ENCODE measurements at regions not wholly inside any gene's neighbourhood (a gene's known extent, or its start where the extent isn't known, plus 50 kb on each side); places are given as distances from the start of the nearest gene placed in this dataset.
"Not testable (repeated sequence)": the region's sequence is repeated elsewhere in the genome, so short reads cannot be mapped to it uniquely, and the experiment has no call there.

DNA sequence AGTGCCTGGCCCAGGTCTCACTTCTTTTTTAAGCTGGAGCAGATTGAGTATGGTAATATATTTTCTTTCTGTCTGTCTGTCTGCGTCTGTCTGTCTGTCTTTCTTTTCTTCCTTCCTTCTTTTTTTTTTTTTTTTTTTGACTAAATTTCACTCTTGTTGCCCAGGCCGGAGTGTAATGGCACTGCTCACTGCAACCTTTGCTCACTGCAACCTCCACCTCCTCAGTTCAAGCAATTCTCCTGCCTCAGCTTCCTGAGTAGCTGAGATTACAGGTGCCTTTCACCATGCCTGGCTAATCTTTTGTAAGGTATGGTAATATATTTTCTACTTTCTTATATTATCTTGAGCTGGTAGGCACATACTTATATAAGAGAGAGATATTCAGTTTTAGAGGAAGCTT is 196.3 kb upstream of the MARCKS start:
- in situ Hi-C loops (cut with HindIII; ENCODE audit: low sequenced_read_pairs) = loop anchor here (10.0 kb wide), 1 partner anchor 64 kb away; no protein-coding TSS in a partner anchor

DNA sequence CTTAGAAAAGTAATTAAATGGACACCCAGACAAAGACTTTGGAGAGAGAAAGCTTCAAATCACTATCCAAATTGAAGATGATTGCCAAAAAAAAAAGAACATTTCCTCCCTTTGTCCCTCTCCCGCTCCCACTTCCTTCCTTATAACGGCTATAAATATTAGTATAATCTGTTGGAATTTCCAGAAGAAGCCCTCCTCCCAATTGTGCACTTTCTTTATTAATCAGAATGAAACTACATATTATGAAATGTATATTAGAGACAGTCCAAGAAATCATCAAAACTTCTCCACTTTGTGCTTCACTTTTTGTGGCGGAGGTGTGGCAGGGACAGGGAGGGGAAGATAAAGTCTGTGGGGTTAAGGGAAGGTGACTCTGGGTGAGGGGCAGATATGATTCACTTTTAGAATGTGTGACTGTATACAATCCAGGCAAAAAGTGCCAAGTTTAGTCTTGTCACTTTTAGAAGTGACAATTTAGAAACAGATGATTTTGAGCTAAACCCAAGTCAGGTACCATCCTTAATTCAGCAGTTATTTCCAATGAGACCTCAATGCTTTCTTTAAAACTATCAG is 195.0 kb upstream of the MARCKS start:
- in situ Hi-C loops (cut with HindIII; ENCODE audit: low sequenced_read_pairs) = loop anchor here (10.0 kb wide), 1 partner anchor 63 kb away; no protein-coding TSS in a partner anchor

DNA sequence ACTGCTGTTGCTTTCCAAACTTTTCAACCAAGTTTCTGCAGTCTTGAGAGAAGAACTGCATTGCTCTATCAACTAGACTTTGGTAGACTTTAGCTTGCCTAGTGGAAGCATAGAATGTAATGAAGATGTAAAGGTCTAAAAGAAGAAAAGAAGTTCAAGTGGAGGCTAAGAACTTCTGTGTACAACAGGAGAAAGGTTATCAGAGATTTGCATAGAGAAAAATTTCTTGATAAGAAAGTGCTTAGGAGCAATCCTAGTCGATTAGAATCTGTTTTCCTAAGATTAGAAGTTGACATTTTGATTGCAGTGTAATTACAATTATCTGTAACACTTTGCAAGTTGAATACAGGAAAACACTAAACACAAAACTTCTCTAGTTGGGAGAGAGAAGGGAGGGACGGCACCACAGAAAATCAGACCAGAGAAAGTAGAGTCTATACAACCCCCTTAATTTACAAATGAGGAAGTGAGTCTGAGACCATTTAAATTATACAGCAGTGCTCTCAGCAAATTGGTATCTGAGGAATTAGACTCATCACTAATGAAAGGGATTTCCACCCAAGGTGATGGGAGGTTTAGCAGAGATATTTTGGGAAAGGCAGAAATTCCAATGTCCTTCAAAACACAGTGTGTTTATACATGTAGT is 194.3 kb upstream of the MARCKS start:
- in situ Hi-C loops (cut with HindIII; ENCODE audit: low sequenced_read_pairs) = loop anchor here (10.0 kb wide), 1 partner anchor 62 kb away; no protein-coding TSS in a partner anchor

DNA sequence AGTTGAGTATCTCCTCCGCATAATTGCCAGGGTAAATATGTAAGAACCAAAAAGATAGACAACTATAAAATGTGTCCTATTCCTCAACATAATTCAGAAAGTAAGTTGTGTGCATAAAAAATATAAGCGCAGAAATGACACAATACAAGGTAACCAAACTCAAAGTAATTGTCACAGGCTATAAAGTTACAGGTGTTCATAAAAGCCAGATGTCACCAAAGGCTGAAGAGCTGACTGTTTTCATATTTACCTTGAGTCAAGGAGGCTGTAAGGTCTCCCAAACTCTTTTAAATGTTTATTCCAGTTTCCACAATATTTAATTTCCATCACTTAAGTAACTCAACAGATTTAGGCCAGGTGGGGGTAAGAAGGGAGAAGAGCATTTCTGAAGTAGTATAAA is 192.2 kb upstream of the MARCKS start:
- in situ Hi-C loops (cut with HindIII; ENCODE audit: low sequenced_read_pairs) = loop anchor here (10.0 kb wide), 1 partner anchor 60 kb away; no protein-coding TSS in a partner anchor

DNA sequence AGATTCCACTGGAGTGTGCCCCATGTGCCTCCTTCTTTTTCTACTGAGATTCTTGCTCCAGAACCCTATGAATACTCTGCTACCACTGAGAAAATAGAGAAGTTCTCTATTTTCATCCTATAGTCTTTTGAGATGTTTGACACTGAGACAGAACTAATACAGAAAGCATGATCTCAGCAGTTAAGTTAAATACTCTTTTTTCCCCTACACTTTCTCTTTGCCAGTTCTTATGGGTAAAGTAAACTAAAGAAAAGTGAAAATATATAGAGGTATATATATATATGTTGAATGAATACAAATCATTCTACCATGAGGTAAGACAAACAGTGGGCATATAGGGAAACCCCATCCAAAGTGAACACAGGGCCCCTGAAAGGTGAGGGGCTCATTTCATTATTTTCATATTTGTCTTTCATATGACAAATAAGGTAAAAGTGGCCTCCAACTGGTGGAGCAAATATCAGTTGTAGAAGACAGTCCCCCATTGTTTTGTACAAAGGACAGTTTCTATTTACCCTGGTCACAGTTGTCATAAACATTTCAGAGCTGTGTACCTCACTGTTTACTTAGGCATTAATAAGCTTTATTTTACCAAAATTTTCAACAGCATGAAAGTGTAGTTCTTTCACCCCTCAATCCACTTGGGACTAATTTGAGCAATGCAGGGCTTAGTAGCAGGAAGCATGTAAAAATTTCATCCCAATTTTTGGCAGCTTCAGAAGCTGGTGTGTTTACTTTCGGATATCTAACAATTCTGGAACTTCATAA is 188.3 kb upstream of the MARCKS start:
- in situ Hi-C loops (cut with HindIII; ENCODE audit: low sequenced_read_pairs) = loop anchor here (10.0 kb wide), 1 partner anchor 56 kb away; no protein-coding TSS in a partner anchor

DNA sequence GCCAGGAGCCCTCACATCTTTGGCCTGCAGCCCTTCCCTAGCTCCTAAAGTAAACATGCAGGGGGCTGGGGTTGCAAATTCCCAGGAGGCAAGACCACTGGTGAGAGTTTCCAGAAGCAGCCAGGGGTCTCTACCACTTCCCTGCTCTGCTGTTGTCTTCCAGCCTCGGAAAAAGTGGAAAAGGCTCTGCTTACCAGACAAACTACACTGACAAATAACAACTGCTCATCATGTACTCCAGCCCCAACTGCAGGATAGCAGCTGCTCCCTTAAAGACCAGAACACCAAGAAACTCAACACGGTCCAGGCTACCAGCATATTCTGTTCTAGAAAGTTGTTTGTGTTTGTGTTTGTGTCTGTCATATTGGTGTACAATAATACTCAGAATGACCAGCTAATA is 187.5 kb upstream of the MARCKS start:
- in situ Hi-C loops (cut with HindIII; ENCODE audit: low sequenced_read_pairs) = loop anchor here (10.0 kb wide), 1 partner anchor 55 kb away; no protein-coding TSS in a partner anchor

DNA sequence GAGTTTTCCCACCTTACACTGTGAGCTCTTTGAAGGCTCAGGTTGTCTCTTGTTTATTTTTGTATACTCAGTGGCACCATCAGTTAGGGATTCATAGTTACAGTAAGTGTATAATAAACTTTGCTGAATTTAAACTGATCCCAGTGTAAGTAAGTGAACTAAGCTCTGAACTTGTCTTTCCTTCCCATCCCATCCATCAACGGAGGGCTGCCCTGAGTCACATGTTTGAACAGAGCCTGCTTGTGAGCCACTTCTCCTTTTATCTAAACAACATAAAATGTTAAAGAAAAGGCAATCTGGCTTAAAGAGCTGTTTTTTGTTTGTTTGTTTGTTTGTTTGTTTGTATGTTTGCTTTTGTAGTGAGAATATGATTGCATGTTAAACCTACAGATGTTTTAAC is 185.7 kb upstream of the MARCKS start:
- in situ Hi-C loops (cut with HindIII; ENCODE audit: low sequenced_read_pairs) = no loop called here

DNA sequence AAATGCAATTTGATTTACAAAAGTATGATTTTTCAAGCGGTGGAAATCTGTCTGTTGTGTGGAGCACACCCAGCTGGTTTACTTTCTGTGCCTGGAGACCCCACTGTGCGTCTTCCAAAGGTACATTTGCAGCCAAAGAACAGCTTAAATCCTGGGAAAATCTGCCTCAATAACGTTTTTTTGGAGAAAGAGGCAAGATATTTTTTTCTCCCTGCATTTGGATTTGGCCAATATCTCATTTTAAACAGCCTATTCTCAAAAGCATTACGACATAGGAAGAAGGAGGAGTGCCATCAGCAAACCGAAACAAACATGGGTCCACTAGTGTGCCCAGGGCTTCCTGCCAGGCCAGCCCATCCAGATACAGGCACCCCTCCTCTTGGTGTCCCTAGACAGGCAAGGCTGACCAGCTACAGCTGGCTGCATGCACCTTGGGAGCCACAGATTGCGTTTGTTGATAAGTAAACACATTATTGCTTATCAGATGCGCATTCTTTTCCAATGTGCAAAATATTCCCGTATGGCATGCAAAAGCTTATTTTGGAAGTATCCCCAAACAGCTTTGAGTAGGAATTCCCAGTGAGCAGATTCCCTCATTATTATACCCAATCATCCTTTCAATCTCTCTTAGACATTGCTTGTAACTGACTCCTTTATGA is 184.5 kb upstream of the MARCKS start:
- in situ Hi-C loops (cut with HindIII; ENCODE audit: low sequenced_read_pairs) = no loop called here

DNA sequence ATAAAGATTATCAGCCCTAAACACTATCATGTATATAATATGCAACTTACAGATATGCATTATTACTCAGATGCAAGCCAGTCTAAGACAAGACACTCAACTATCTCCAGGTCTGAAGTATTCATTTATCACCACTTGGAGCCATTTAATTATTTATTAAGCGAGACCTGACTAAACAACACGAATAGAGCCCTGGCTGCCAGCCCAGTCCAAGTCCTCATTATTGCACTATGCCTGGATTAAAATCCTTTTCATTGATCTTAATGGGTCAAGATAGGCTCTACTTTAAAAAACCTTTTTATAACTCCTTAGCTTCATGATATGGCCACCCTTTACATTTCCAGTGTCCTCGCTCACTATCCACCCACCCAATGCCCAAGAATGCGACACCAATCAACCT is 183.1 kb upstream of the MARCKS start:
- in situ Hi-C loops (cut with HindIII; ENCODE audit: low sequenced_read_pairs) = no loop called here

DNA sequence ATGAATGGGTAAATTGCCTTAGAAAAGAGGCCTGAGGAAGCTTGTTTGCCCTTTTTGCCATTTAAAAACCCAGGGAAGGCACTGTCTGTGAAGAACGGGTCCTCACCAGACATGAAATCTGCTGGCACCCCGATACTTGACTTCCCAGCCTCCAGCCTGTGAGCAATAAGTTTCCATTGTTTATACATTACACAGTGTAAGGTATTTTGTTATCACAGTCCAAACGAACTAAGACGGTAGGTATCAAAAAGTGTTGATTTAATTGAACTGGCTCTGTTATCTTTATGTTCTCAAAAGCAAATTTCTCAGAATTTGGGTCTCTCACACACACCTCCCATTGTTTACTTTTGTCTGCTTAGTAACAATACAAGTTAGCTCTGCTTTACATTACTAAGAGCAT is 181.1 kb upstream of the MARCKS start:
- in situ Hi-C loops (cut with HindIII; ENCODE audit: low sequenced_read_pairs) = no loop called here

DNA sequence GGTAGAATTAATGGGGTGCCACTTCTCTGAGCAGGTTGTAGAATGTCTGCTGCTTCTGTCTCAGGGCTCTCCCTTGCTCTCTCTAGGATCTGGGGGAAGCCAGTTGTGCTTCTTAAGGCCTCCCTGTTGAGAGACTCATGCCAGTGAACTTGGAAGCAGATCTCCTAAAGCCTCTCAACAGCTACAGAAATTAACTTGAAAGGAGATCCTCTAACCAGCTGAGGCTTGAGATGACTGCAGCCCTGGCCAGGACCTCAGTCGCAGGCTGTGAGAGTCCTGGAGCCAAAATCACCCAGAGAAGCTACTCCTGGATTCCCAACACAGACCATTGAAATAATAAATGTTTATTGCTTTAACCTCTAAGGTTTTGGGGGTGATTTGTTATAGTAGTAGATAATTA is 180.2 kb upstream of the MARCKS start:
- in situ Hi-C loops (cut with HindIII; ENCODE audit: low sequenced_read_pairs) = no loop called here

DNA sequence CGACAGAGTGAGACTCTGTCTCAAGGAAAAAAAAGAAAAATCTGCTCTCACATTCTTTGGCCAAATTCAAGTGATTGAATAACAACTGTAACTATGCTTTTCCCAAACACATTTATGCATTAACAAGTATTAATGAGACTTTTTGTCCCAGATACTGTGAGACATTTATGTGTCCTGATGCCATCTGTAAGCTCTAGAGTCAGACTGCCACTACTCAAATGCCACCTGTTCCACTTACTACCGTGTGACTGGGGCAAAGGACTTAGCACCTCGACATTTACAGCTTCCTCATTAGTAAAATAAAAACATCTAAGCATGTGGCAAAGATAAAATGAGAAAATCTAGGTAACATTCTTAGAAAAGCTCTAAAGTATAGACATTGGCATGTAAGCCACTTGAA is 178.1 kb upstream of the MARCKS start:
- in situ Hi-C loops (cut with HindIII; ENCODE audit: low sequenced_read_pairs) = no loop called here

DNA sequence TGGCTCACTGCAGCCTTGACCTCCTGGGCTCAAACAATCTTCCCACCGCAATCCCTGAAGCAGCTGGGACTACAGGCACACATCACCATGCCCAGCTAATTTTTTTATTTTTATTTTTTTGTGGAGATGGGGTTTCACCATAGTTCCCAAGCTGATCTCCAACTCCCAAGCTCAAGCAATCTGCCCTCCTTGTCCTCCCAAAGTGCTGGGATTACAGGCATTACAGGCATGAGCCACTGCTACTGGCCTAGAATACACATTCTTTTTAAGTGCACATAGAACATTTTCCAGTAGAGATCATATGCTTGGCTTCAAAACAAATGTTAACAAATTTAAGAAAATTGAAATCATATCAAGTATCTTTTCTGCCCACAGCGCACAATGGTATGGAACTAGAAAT is 176.8 kb upstream of the MARCKS start:
- in situ Hi-C loops (cut with HindIII; ENCODE audit: low sequenced_read_pairs) = no loop called here

DNA sequence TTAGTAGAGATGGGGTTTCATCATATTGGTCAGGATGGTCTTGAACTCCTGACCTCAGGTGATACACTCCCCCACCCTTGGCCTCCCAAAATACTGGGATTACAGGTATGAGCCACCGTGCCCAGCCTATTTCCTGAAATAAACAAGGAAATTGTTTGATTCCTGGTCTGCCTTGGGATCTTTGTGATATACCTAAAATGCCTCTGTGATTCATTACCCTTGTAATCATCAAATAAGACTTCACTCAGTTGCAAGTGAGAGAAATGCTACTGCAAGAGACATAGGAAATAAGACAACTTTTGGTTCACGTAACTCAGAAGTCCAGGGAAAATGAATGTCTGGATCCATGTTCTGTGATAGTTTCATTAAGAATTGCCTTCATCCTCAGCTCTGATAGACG is 173.2 kb upstream of the MARCKS start:
- in situ Hi-C loops (cut with HindIII; ENCODE audit: low sequenced_read_pairs) = no loop called here

DNA sequence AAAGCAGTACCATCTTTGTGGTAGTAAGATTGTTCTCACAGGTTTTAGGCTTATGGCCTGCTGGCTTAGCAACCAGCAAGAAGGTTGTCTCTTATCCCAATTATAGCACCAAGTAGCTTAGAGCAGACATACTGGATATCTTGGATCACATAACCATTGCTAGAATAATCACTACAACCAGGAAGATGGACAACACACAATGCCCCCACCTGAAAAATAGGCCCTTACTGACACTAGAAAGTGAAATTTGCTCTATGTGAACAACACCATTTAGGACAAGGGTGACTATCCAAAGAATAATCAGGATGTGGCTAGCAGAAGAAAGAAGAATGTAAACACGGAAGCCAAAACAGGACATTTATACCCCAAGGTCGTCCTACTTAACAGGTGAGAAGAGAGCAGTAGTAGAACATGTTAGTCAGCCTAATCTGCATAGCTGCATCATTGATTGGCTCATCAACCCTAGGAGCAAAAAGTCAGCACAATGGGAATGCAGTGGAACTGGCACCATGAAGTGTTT is 172.7 kb upstream of the MARCKS start:
- in situ Hi-C loops (cut with HindIII; ENCODE audit: low sequenced_read_pairs) = no loop called here

DNA sequence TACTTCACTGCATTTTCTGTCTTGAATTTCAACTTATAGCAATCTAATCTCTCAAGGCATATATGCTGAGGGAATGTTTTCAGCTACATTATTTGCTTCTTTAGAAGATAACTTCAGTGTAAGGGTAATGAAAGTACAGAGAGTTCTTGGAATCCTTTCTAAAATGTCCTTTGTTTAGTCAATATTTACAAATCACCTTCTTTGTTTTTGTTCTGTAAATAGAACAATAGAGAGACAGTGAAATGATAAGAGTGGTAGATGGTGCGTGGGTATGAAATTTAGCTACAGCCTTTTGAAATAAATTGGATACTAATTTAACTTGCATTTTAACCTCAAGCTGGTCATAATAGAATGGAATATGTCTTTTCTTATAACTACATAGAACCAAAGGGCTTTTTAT is 171.1 kb upstream of the MARCKS start:
- in situ Hi-C loops (cut with HindIII; ENCODE audit: low sequenced_read_pairs) = no loop called here

DNA sequence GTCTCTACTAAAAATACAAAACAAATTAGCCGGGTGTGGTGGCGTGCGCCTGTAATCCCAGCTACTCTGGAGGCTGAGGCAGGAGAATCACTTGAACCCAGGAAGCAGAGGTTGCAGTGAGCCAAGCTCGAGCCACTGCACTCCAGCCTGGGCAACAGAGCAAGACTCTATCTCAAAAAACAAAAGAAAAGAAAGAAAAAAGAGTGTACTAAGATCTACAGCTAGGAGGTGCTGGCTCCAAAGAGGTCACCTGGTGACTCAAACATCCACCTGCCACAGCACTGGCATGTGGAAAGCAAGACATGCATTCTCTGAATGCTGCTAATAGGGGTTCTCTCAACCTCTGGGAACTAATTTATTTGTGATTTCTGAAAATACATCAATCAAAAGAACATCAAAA is 167.5 kb upstream of the MARCKS start:
- in situ Hi-C loops (cut with HindIII; ENCODE audit: low sequenced_read_pairs) = not testable (repeated sequence)

DNA sequence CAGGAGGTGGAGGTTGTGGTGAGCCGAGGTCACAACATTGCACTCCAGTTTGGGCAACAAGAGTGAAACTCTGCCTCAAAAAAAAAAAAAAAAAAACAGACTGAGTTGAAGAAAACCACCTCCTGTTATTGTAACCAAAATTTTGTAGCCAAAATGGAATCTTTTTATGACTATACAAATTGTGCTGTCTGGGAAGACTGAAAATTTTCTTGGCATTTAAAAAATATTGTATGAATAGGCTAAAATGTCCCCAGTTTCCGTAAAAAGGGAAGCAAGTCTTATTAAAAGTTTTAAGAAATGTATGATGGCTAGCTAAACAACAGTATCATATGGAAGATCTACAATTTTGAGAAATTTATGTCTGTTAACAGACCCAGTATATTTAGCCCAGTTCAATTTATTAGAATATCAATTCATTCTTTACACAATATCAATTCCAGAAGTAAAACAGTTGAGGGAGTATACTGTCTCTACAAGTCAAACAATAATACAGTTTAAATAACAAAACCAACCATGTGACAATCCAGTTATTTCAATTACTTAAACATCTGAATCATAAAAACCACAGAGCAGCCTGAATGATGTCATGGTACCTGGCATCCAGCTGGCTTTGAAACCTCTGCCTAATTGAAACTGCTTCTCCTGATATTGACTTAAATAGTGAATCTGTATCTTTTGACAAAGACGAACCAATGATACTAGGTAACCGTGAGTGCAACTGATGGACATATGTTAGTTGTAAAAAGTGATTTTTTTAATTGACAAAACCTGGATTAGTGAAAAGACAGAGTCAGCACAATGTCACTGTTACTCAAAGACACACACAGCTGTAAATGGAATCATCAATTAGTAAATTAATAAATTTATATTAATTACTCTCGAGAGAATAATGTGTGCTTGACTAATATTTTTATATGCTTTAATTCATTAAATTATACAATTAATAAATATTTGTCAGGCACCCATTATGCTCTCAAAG is 166.6 kb upstream of the MARCKS start:
- in situ Hi-C loops (cut with HindIII; ENCODE audit: low sequenced_read_pairs) = no loop called here

DNA sequence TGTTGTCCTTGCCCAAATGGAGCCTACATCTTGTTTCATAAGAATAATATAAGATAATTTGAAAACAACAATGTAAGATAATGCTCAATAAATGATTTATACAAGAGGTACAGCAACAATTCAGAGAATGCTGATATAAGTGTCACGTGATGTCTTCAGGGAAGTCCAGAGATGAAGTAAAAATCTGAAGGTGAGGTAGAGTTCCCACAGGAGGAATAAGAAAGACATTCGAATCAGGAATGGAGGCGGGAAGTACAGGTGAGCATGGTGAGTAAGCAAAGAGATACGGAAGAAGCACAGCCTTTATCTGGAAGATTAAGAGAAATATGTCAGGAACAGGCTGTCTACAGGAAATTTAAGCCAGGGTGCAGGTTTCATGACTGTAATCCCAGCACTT is 165.9 kb upstream of the MARCKS start:
- in situ Hi-C loops (cut with HindIII; ENCODE audit: low sequenced_read_pairs) = no loop called here

DNA sequence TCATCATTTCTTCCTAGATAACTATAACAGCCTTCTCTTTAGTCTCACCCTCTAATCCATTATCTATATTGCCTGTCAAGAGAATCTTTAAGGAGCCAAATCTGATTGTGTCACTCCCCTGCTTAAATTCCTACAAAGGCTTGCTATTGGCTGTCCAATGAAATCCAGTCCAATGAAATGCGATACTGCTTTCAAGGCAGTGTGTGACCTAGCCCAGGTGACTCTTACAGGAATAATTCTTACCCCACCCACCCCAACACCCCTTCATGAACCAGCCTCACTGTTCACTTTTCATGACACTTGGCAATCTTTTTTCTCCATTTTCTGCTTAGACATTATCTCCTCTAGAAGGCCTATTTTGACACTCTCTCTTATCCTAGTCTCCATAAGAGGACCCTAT is 163.3 kb upstream of the MARCKS start:
- in situ Hi-C loops (cut with HindIII; ENCODE audit: low sequenced_read_pairs) = no loop called here

All from endothelial cell of hepatic sinusoid (primary cell).